Peyer's patch (tissue), 4 donors: ENCODE measurements at regions not wholly inside any gene's neighbourhood (a gene's known extent, or its start where the extent isn't known, plus 50 kb on each side); places are given as distances from the start of the nearest gene placed in this dataset.
"Not testable (repeated sequence)": the region's sequence is repeated elsewhere in the genome, so short reads cannot be mapped to it uniquely, and the experiment has no call there.

Experiments
- POLR2A ChIP-seq, 2 donors: fragments of 450-650 bp; IDR thresholded peaks; one replicate each; pipeline ENCODE4 v1.5.1; 2017; ENCODE audit warnings: antibody characterized with exemption in 2 of 2, mild to moderate bottlenecking in 2 of 2, moderate library complexity in 2 of 2
- TF ChIP-seq, protein P1 (sequence below), 6 experiments: fragments of 450-650 bp in 4 of 6; fragments of 200-600 bp in 2 of 6; sonication (generic) in 1 of 6; IDR thresholded peaks; one replicate each; pipeline ENCODE4 v1.5.1; 2017 to 2019; ENCODE audit warnings: antibody characterized with exemption in 6 of 6, mild to moderate bottlenecking in 3 of 6, moderate library complexity in 1 of 6

DNA sequence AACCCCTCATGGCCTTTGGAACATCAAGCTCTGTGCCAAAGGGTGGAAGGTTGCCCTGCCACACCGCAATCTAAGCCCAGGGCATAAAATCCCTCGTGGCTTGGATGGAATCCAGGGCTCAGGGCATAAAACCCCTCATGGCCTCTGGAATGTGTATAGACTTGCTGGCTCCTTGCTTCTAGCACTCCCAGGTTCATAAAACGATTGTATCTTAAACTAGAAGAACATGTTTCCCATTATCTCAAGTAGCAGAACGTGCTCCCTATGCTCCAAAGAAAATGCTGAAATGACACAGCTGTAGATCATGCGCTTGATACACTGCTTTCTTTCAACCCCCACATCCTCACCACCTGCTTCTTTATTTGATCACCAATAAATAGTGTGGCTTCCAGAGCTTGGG, 174.8 kb downstream of the FBXO4 start:
- TF ChIP-seq, protein P1, sequence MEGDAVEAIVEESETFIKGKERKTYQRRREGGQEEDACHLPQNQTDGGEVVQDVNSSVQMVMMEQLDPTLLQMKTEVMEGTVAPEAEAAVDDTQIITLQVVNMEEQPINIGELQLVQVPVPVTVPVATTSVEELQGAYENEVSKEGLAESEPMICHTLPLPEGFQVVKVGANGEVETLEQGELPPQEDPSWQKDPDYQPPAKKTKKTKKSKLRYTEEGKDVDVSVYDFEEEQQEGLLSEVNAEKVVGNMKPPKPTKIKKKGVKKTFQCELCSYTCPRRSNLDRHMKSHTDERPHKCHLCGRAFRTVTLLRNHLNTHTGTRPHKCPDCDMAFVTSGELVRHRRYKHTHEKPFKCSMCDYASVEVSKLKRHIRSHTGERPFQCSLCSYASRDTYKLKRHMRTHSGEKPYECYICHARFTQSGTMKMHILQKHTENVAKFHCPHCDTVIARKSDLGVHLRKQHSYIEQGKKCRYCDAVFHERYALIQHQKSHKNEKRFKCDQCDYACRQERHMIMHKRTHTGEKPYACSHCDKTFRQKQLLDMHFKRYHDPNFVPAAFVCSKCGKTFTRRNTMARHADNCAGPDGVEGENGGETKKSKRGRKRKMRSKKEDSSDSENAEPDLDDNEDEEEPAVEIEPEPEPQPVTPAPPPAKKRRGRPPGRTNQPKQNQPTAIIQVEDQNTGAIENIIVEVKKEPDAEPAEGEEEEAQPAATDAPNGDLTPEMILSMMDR (IDR thresholded peaks at IDR 0.05): not testable (repeated sequence)
- TF ChIP-seq POLR2A (IDR thresholded peaks at IDR 0.05): not testable (repeated sequence)
